ENCODE measurements at regions not wholly inside any gene's neighbourhood (a gene's known extent, or its start where the extent isn't known, plus 50 kb on each side); places are given as distances from the start of the nearest gene placed in this dataset.
"Not testable (repeated sequence)": the region's sequence is repeated elsewhere in the genome, so short reads cannot be mapped to it uniquely, and the experiment has no call there.

GRCh38 chr21:19181604-19182140 is 778.1 kb upstream of the TMPRSS15 start:
- H3K4me3 ChIP-seq (ENCODE audit: low read length), result no peak overlapping the region
- no peak overlapping the region for H3K27ac ChIP-seq (ENCODE audit: low read length)

GRCh38 chr21:19197950-19198349 is 794.4 kb upstream of the TMPRSS15 start:
- H3K9ac ChIP-seq (ENCODE audit: low read depth, low read length), result no peak overlapping the region
- no peaks in the 10 kb centered on the region for H3K9me3 ChIP-seq (ENCODE audit: insufficient read depth, low read depth, low read length)
- no peak overlapping the region for H3K27ac ChIP-seq (ENCODE audit: low read length)
- H3K36me3 ChIP-seq (ENCODE audit: insufficient read depth, low read depth, low read length), result no peaks in the 10 kb centered on the region
- H3K4me3 ChIP-seq (ENCODE audit: low read length), result no peak overlapping the region
- H3K4me1 ChIP-seq (ENCODE audit: insufficient read depth, low read length), result peaks cover 3% of the 10 kb centered on the region; the same call in 1 of the 2 replicates
- no peaks in the 10 kb centered on the region for H3K27me3 ChIP-seq (ENCODE audit: insufficient read depth, low read length)

More at GRCh38 chr21:19181604-19182140, 778.1 kb upstream of the TMPRSS15 start:
- Histone ChIP-seq H3K9me3 (ENCODE audit: insufficient read depth, low read depth, low read length) (no peaks in the 10 kb centered on the region), H3K27me3 (ENCODE audit: insufficient read depth, low read length) (no peaks in the 10 kb centered on the region), H3K36me3 (ENCODE audit: insufficient read depth, low read depth, low read length) (no peaks in the 10 kb centered on the region), H3K9ac (ENCODE audit: low read depth, low read length) (no peak overlapping the region), H3K4me1 (ENCODE audit: insufficient read depth, low read length) (no peaks in the 10 kb centered on the region)

- Histone ChIP-seq H3K9me3 (ENCODE audit: insufficient read depth, low read depth, low read length) (no peaks in the 10 kb centered on the region), H3K36me3 (ENCODE audit: insufficient read depth, low read depth, low read length) (no peaks in the 10 kb centered on the region), H3K27ac (ENCODE audit: low read length) (no peak overlapping the region), H3K9ac (ENCODE audit: low read depth, low read length) (no peak overlapping the region), H3K27me3 (ENCODE audit: insufficient read depth, low read length) (no peaks in the 10 kb centered on the region), H3K4me1 (ENCODE audit: insufficient read depth, low read length) (peaks cover 3% of the 10 kb centered on the region; the same call in 1 of the 2 replicates), H3K4me3 (ENCODE audit: low read length) (no peak overlapping the region)
Measured at GRCh38 chr21:19198801-19199200, 795.2 kb upstream of the TMPRSS15 start.

GRCh38 chr21:19218163-19218562 is 814.6 kb upstream of the TMPRSS15 start:
- no peaks in the 10 kb centered on the region for H3K27me3 ChIP-seq (ENCODE audit: insufficient read depth, low read length)
- no peaks in the 10 kb centered on the region for H3K36me3 ChIP-seq (ENCODE audit: insufficient read depth, low read depth, low read length)

GRCh38 chr21:19224090-19224489 is 820.5 kb upstream of the TMPRSS15 start:
- no peaks in the 10 kb centered on the region for H3K36me3 ChIP-seq (ENCODE audit: insufficient read depth, low read depth, low read length)

More at GRCh38 chr21:19218163-19218562, 814.6 kb upstream of the TMPRSS15 start:
- no peak overlapping the region for H3K27ac ChIP-seq (ENCODE audit: low read length)
- no peaks in the 10 kb centered on the region for H3K4me1 ChIP-seq (ENCODE audit: insufficient read depth, low read length)
- H3K9me3 ChIP-seq (ENCODE audit: insufficient read depth, low read depth, low read length), result no peaks in the 10 kb centered on the region
- no peak overlapping the region for H3K4me3 ChIP-seq (ENCODE audit: low read length)
- H3K9ac ChIP-seq (ENCODE audit: low read depth, low read length), result no peak overlapping the region

GRCh38 chr21:19228226-19228625 is 824.6 kb upstream of the TMPRSS15 start:
- Histone ChIP-seq H3K27ac (ENCODE audit: low read length) (no peak overlapping the region), H3K9me3 (ENCODE audit: insufficient read depth, low read depth, low read length) (no peaks in the 10 kb centered on the region), H3K4me3 (ENCODE audit: low read length) (no peak overlapping the region), H3K36me3 (ENCODE audit: insufficient read depth, low read depth, low read length) (no peaks in the 10 kb centered on the region), H3K9ac (ENCODE audit: low read depth, low read length) (no peak overlapping the region), H3K27me3 (ENCODE audit: insufficient read depth, low read length) (no peaks in the 10 kb centered on the region), H3K4me1 (ENCODE audit: insufficient read depth, low read length) (no peaks in the 10 kb centered on the region)

More at GRCh38 chr21:19224090-19224489, 820.5 kb upstream of the TMPRSS15 start:
- Histone ChIP-seq H3K27ac (ENCODE audit: low read length) (no peak overlapping the region), H3K9ac (ENCODE audit: low read depth, low read length) (no peak overlapping the region), H3K4me1 (ENCODE audit: insufficient read depth, low read length) (no peaks in the 10 kb centered on the region), H3K27me3 (ENCODE audit: insufficient read depth, low read length) (no peaks in the 10 kb centered on the region), H3K9me3 (ENCODE audit: insufficient read depth, low read depth, low read length) (no peaks in the 10 kb centered on the region), H3K4me3 (ENCODE audit: low read length) (no peak overlapping the region)

- not testable (repeated sequence) for H3K27ac ChIP-seq (ENCODE audit: low read length); H3K9ac ChIP-seq (ENCODE audit: low read depth, low read length); H3K27me3 ChIP-seq (ENCODE audit: insufficient read depth, low read length); H3K9me3 ChIP-seq (ENCODE audit: insufficient read depth, low read depth, low read length); H3K4me3 ChIP-seq (ENCODE audit: low read length); H3K36me3 ChIP-seq (ENCODE audit: insufficient read depth, low read depth, low read length); H3K4me1 ChIP-seq (ENCODE audit: insufficient read depth, low read length)
Measured at GRCh38 chr21:19233841-19234240, 830.3 kb upstream of the TMPRSS15 start.

- Histone ChIP-seq H3K4me3 (ENCODE audit: low read length) (no peak overlapping the region), H3K36me3 (ENCODE audit: insufficient read depth, low read depth, low read length) (no peaks in the 10 kb centered on the region), H3K9me3 (ENCODE audit: insufficient read depth, low read depth, low read length) (no peaks in the 10 kb centered on the region), H3K9ac (ENCODE audit: low read depth, low read length) (no peak overlapping the region), H3K27me3 (ENCODE audit: insufficient read depth, low read length) (no peaks in the 10 kb centered on the region), H3K27ac (ENCODE audit: low read length) (no peak overlapping the region), H3K4me1 (ENCODE audit: insufficient read depth, low read length) (no peaks in the 10 kb centered on the region)
Measured at GRCh38 chr21:19236209-19236608, 832.6 kb upstream of the TMPRSS15 start.

- no peaks in the 10 kb centered on the region for H3K4me1 ChIP-seq (ENCODE audit: insufficient read depth, low read length)
- H3K4me3 ChIP-seq (ENCODE audit: low read length), result no peak overlapping the region
- no peaks in the 10 kb centered on the region for H3K9me3 ChIP-seq (ENCODE audit: insufficient read depth, low read depth, low read length)
- H3K27ac ChIP-seq (ENCODE audit: low read length), result no peak overlapping the region
- H3K9ac ChIP-seq (ENCODE audit: low read depth, low read length), result no peak overlapping the region
- H3K36me3 ChIP-seq (ENCODE audit: insufficient read depth, low read depth, low read length), result no peaks in the 10 kb centered on the region
- no peaks in the 10 kb centered on the region for H3K27me3 ChIP-seq (ENCODE audit: insufficient read depth, low read length)
Measured at GRCh38 chr21:19237608-19238007, 834.0 kb upstream of the TMPRSS15 start.

GRCh38 chr21:19239696-19240095 is 836.1 kb upstream of the TMPRSS15 start:
- no peaks in the 10 kb centered on the region for H3K36me3 ChIP-seq (ENCODE audit: insufficient read depth, low read depth, low read length)
- H3K9me3 ChIP-seq (ENCODE audit: insufficient read depth, low read depth, low read length), result no peaks in the 10 kb centered on the region
- H3K4me3 ChIP-seq (ENCODE audit: low read length), result no peak overlapping the region
- H3K4me1 ChIP-seq (ENCODE audit: insufficient read depth, low read length), result no peaks in the 10 kb centered on the region
- no peak overlapping the region for H3K9ac ChIP-seq (ENCODE audit: low read depth, low read length)
- no peaks in the 10 kb centered on the region for H3K27me3 ChIP-seq (ENCODE audit: insufficient read depth, low read length)
- no peak overlapping the region for H3K27ac ChIP-seq (ENCODE audit: low read length)

GRCh38 chr21:19244502-19245187 is 841.1 kb upstream of the TMPRSS15 start:
- H3K27ac ChIP-seq (ENCODE audit: low read length), result no peak overlapping the region
- no peaks in the 10 kb centered on the region for H3K9me3 ChIP-seq (ENCODE audit: insufficient read depth, low read depth, low read length)
- no peaks in the 10 kb centered on the region for H3K4me1 ChIP-seq (ENCODE audit: insufficient read depth, low read length)
- H3K36me3 ChIP-seq (ENCODE audit: insufficient read depth, low read depth, low read length), result no peaks in the 10 kb centered on the region
- no peaks in the 10 kb centered on the region for H3K27me3 ChIP-seq (ENCODE audit: insufficient read depth, low read length)
- H3K4me3 ChIP-seq (ENCODE audit: low read length), result no peak overlapping the region
- H3K9ac ChIP-seq (ENCODE audit: low read depth, low read length), result no peak overlapping the region

- H3K36me3 ChIP-seq (ENCODE audit: insufficient read depth, low read depth, low read length), result no peaks in the 10 kb centered on the region
- H3K27me3 ChIP-seq (ENCODE audit: insufficient read depth, low read length), result no peaks in the 10 kb centered on the region
- H3K9ac ChIP-seq (ENCODE audit: low read depth, low read length), result no peak overlapping the region
- H3K27ac ChIP-seq (ENCODE audit: low read length), result no peak overlapping the region
- H3K4me3 ChIP-seq (ENCODE audit: low read length), result no peak overlapping the region
- no peaks in the 10 kb centered on the region for H3K4me1 ChIP-seq (ENCODE audit: insufficient read depth, low read length)
- no peaks in the 10 kb centered on the region for H3K9me3 ChIP-seq (ENCODE audit: insufficient read depth, low read depth, low read length)
Measured at GRCh38 chr21:19245188-19245580, 841.6 kb upstream of the TMPRSS15 start.
